ENCODE measurements at regions not wholly inside any gene's neighbourhood (a gene's known extent, or its start where the extent isn't known, plus 50 kb on each side); places are given as distances from the start of the nearest gene placed in this dataset.

DNA sequence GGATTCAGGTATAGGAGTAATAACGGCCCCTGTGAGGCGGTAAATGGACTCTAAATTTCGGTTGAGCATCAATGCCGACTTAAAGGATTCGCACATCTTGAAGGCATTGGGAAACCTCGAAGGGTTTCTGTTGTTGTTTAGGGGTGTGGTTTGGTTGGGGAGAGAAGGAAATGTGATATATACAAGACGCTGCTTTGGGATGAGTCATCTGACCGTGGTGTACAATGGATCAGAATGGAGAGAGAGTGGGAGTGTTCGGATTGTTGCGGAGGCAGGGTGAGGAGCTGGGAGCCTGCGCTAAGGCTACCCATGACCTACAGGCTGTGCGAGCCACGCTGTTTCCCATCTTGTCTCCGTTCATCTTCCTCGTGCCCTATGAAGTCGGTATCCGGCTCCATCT, 60.4 kb upstream of the ERCC6L2 start:
- Histone ChIP-seq H2BK5ac (ENCODE audit: insufficient read length, low read length) (no peak overlapping the region), H4K8ac (replicated peaks; ENCODE audit: insufficient read length, low read depth, low read length) (no peak overlapping the region), H3K79me2 (ENCODE audit: insufficient read depth, low read length) (no peaks in the 10 kb centered on the region), H3K18ac (ENCODE audit: insufficient read length, low read depth, low read length) (no peak overlapping the region), H2AK5ac (ENCODE audit: insufficient read length, low read length) (no peak overlapping the region), H2BK15ac (ENCODE audit: low read depth, low read length) (no peak overlapping the region), H3K9me3 (ENCODE audit: control insufficient read depth, low read depth, low read length) (no peaks in the 10 kb centered on the region), H4K5ac (ENCODE audit: insufficient read length, low read depth, low read length) (no peak overlapping the region), H3K56ac (ENCODE audit: insufficient read length, low read depth, low read length) (no peak overlapping the region), H3K14ac (ENCODE audit: insufficient read depth, low read length) (no peak overlapping the region), H3K27me3 (ENCODE audit: insufficient read depth, low read length) (no peaks in the 10 kb centered on the region), H4K91ac (ENCODE audit: insufficient read length, low read depth, low read length) (no peak overlapping the region), H3K23me2 (ENCODE audit: insufficient read length, low read depth, low read length, poor library complexity, severe bottlenecking) (no peaks in the 10 kb centered on the region), H3K4me2 (ENCODE audit: insufficient read depth, insufficient read length, low read length) (no peak overlapping the region), H3K27ac (ENCODE audit: insufficient read length, low read depth, low read length) (no peak overlapping the region), H3K79me1 (ENCODE audit: insufficient read depth, low read depth, low read length, poor library complexity, severe bottlenecking) (no peaks in the 10 kb centered on the region), H2BK20ac (ENCODE audit: low read depth, low read length, poor library complexity, severe bottlenecking) (no peak overlapping the region), H3K4me1 (ENCODE audit: insufficient read depth, low read length) (peaks cover 2% of the 10 kb centered on the region; the same call in 1 of the 2 replicates), H3K9ac (ENCODE audit: extremely low read depth, insufficient read length, low read length) (no peak overlapping the region), H2AFZ (ENCODE audit: low read length) (no peak overlapping the region), H3K23ac (ENCODE audit: insufficient read length, low read depth, low read length) (no peak overlapping the region), H4K20me1 (ENCODE audit: control insufficient read depth, insufficient read depth, insufficient read length) (no peaks in the 10 kb centered on the region), H2BK12ac (ENCODE audit: insufficient read length, low read depth, low read length) (no peak overlapping the region), H2BK120ac (ENCODE audit: low read depth, low read length, poor library complexity, severe bottlenecking) (no peak overlapping the region), H3K4ac (ENCODE audit: low read depth, low read length) (no peak overlapping the region), H3T11ph (ENCODE audit: low read length) (no peak overlapping the region)
- H3K27me3 Mint-ChIP-seq (ENCODE audit: low read depth): peaks cover 3% of the 10 kb centered on the region
- 100% methylated on average over 2 of the region's 17 CpGs for WGBS (ENCODE audit: extremely low coverage, insufficient read length, low lambda C conversion rate)
- H3K4me3 Mint-ChIP-seq: no peak overlapping the region
- H3K4me1 Mint-ChIP-seq: peaks cover 15 to 27% of the 10 kb centered on the region in 2 experiments
- TF ChIP-seq, protein P1, sequence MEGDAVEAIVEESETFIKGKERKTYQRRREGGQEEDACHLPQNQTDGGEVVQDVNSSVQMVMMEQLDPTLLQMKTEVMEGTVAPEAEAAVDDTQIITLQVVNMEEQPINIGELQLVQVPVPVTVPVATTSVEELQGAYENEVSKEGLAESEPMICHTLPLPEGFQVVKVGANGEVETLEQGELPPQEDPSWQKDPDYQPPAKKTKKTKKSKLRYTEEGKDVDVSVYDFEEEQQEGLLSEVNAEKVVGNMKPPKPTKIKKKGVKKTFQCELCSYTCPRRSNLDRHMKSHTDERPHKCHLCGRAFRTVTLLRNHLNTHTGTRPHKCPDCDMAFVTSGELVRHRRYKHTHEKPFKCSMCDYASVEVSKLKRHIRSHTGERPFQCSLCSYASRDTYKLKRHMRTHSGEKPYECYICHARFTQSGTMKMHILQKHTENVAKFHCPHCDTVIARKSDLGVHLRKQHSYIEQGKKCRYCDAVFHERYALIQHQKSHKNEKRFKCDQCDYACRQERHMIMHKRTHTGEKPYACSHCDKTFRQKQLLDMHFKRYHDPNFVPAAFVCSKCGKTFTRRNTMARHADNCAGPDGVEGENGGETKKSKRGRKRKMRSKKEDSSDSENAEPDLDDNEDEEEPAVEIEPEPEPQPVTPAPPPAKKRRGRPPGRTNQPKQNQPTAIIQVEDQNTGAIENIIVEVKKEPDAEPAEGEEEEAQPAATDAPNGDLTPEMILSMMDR (conservative IDR thresholded peaks at IDR 0.05): no peak
- H3K36me3 Mint-ChIP-seq (ENCODE audit: insufficient read depth in 1 of 3, low read depth in 3 of 3): peaks cover 0 to 3% (median 0%) of the 10 kb centered on the region in 3 experiments; a peak in 1 of 7 replicates
- no peaks in the 10 kb centered on the region; a peak in 1 of 5 replicates for H3K9me3 Mint-ChIP-seq
- DNase-seq: no peak
- H3K27ac Mint-ChIP-seq: no peak overlapping the region

All from H9 (cell line).